ENCODE measurements at regions not wholly inside any gene's neighbourhood (a gene's known extent, or its start where the extent isn't known, plus 50 kb on each side); places are given as distances from the start of the nearest gene placed in this dataset.

- Histone ChIP-seq H3K18ac (ENCODE audit: low read depth, low read length) (no peak overlapping the region), H3K4me1 (ENCODE audit: control insufficient read depth, insufficient read depth, low read length) (no peaks in the 10 kb centered on the region), H3K9me1 (ENCODE audit: insufficient read depth, low read length) (no peaks in the 10 kb centered on the region), H3K9ac (ENCODE audit: low read depth, low read length) (no peak overlapping the region), H2BK120ac (ENCODE audit: low read depth, low read length) (no peak overlapping the region), H2AFZ (replicated peaks; ENCODE audit: low read length, poor library complexity) (no peak overlapping the region), H2AK9ac (replicated peaks; ENCODE audit: low read depth, low read length, poor library complexity) (no peak overlapping the region), H3K79me1 (ENCODE audit: low read depth in 1 of 2, low read length in 2 of 2) (no peaks in the 10 kb centered on the region), H3K27me3 (ENCODE audit: control insufficient read depth, insufficient read depth, low read length) (no peaks in the 10 kb centered on the region), H2BK15ac (ENCODE audit: low read depth, low read length) (no peak overlapping the region), H3K56ac (ENCODE audit: extremely low read depth, insufficient read depth, low read length) (no peak overlapping the region), H4K8ac (ENCODE audit: low read depth in 2 of 2, low read length in 2 of 2) (no peak overlapping the region), H3K9me3 (ENCODE audit: control insufficient read depth, insufficient read depth, low read length) (no peaks in the 10 kb centered on the region), H3K4me2 (ENCODE audit: low read depth, low read length) (no peak overlapping the region), H3K4ac (ENCODE audit: low read depth, low read length) (no peak overlapping the region), H2BK20ac (ENCODE audit: low read depth, low read length) (no peak overlapping the region), H2BK5ac (ENCODE audit: low read depth, low read length, poor library complexity, severe bottlenecking) (no peak overlapping the region), H4K5ac (ENCODE audit: low read depth, low read length) (no peak overlapping the region), H3K23ac (ENCODE audit: low read depth, low read length) (no peak overlapping the region), H3K4me3 (ENCODE audit: insufficient read depth, low read depth, low read length) (no peak overlapping the region), H4K20me1 (ENCODE audit: insufficient read depth, low read length) (no peaks in the 10 kb centered on the region), H2AK5ac (ENCODE audit: low read depth, low read length) (no peak overlapping the region), H3K36me3 (ENCODE audit: control insufficient read depth, insufficient read depth, low read length) (no peaks in the 10 kb centered on the region), H4K91ac (ENCODE audit: insufficient read depth, low read depth, low read length) (no peak overlapping the region), H3K14ac (replicated peaks; ENCODE audit: low read depth, low read length) (no peak overlapping the region), H3K27ac (ENCODE audit: insufficient read depth, low read length) (no peak overlapping the region)
- no TSS peak for BruUV-seq (replicated peaks)
- intact Hi-C loops (cut with micrococcal nuclease), result no loop called here
- no peak for DNase-seq
- no CpG with 5 or more reads among the region's 1 CpG for WGBS, 2 experiments (ENCODE audit: extremely low coverage in 2 of 2, insufficient read length in 1 of 2)
- in situ Hi-C loops (cut with MboI; ENCODE audit: low sequenced_read_pairs), result no loop called here
- no peak for TF ChIP-seq MXI1 (IDR thresholded peaks at IDR 0.05; ENCODE audit: borderline replicate concordance, low read depth, low read length)
- TF ChIP-seq, protein P1, sequence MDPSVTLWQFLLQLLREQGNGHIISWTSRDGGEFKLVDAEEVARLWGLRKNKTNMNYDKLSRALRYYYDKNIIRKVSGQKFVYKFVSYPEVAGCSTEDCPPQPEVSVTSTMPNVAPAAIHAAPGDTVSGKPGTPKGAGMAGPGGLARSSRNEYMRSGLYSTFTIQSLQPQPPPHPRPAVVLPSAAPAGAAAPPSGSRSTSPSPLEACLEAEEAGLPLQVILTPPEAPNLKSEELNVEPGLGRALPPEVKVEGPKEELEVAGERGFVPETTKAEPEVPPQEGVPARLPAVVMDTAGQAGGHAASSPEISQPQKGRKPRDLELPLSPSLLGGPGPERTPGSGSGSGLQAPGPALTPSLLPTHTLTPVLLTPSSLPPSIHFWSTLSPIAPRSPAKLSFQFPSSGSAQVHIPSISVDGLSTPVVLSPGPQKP (IDR thresholded peaks at IDR 0.05; ENCODE audit: borderline replicate concordance, low read depth, low read length), result no peak
- no peak for TF ChIP-seq NFE2L2 (IDR thresholded peaks at IDR 0.05; ENCODE audit: low read depth, low read length)
- no peak for TF ChIP-seq POLR2A (IDR thresholded peaks at IDR 0.05; ENCODE audit: low read depth, low read length)
- TF ChIP-seq SMC3 (IDR thresholded peaks at IDR 0.05; ENCODE audit: low read depth, low read length), result no peak
- no peak for TF ChIP-seq CHD1 (IDR thresholded peaks at IDR 0.05; ENCODE audit: low read depth, low read length)
- TF ChIP-seq, protein P2, sequence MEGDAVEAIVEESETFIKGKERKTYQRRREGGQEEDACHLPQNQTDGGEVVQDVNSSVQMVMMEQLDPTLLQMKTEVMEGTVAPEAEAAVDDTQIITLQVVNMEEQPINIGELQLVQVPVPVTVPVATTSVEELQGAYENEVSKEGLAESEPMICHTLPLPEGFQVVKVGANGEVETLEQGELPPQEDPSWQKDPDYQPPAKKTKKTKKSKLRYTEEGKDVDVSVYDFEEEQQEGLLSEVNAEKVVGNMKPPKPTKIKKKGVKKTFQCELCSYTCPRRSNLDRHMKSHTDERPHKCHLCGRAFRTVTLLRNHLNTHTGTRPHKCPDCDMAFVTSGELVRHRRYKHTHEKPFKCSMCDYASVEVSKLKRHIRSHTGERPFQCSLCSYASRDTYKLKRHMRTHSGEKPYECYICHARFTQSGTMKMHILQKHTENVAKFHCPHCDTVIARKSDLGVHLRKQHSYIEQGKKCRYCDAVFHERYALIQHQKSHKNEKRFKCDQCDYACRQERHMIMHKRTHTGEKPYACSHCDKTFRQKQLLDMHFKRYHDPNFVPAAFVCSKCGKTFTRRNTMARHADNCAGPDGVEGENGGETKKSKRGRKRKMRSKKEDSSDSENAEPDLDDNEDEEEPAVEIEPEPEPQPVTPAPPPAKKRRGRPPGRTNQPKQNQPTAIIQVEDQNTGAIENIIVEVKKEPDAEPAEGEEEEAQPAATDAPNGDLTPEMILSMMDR (conservative IDR thresholded peaks at IDR 0.05; ENCODE audit: low read depth, low read length), result no peak
- no peak for TF ChIP-seq FOS (IDR thresholded peaks at IDR 0.05; ENCODE audit: low read depth, low read length)
- TF ChIP-seq USF2 (IDR thresholded peaks at IDR 0.05; ENCODE audit: low read depth, low read length), result no peak
- no peak for TF ChIP-seq MAZ (IDR thresholded peaks at IDR 0.05; ENCODE audit: borderline replicate concordance, low read depth, low read length)
- ATAC-seq (ENCODE audit: low read depth), result no peak
- CTCF ChIA-PET, result no interaction called here
- dilution Hi-C loops (cut with HindIII; ENCODE audit: low sequenced_read_pairs, unreplicated experiment), result no loop called here
- POLR2A ChIA-PET (ENCODE audit: unreplicated experiment), result no interaction called here
Observed at GRCh38 chr13:64546371-64546770, 2683.8 kb downstream of the PCDH9 start.
